OCI-LY1 (cell line): ENCODE measurements at regions not wholly inside any gene's neighbourhood (a gene's known extent, or its start where the extent isn't known, plus 50 kb on each side); places are given as distances from the start of the nearest gene placed in this dataset.

Experiments used
- CTCF ChIP-seq: fragments of 200-600 bp; sonication (generic), shearing (Covaris generic); IDR thresholded peaks from 2 replicates; pipeline ENCODE4 v1.5.1; 2017; ENCODE audit warnings: mild to moderate bottlenecking, antibody characterized with exemption, low read length, moderate library complexity, mixed read lengths
- EZH2 ChIP-seq: fragments of 200-600 bp; sonication (generic), shearing (Covaris generic); IDR thresholded peaks from 2 replicates; pipeline ENCODE4 v1.8.0; 2017; ENCODE audit warnings: borderline replicate concordance, mixed run types, mild to moderate bottlenecking, antibody characterized with exemption, low read length, moderate library complexity, mixed read lengths

DNA sequence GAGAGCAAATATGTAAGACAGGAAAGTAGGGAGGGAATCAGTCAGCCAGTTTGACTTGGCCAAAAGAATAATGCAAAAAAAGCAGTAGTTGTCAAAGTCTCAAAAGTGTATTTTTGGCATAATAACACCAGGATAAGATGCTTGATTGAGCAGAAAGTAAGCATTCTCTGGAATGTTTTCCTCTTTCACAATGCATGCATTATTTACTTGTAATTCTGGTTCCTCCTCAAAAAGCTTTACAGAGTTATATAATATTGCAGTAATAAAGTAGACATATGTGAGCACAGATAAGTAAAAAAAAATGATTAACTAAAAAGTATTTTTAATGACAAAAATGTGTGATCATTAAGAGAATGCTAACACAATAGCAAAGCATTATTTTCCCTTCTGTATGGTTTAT is 285.9 kb upstream of the BCHE start:
- no peak for TF ChIP-seq CTCF
- TF ChIP-seq EZH2 = no peak
